NCI-H748 (cell line): ENCODE measurements at regions not wholly inside any gene's neighbourhood (a gene's known extent, or its start where the extent isn't known, plus 50 kb on each side); places are given as distances from the start of the nearest gene placed in this dataset.

Experiments used
- DNase-seq: peaks from one replicate; lab custom pipeline; 2025; ENCODE audit not compliant: unreplicated experiment; lab: John Stamatoyannopoulos, UW

DNA sequence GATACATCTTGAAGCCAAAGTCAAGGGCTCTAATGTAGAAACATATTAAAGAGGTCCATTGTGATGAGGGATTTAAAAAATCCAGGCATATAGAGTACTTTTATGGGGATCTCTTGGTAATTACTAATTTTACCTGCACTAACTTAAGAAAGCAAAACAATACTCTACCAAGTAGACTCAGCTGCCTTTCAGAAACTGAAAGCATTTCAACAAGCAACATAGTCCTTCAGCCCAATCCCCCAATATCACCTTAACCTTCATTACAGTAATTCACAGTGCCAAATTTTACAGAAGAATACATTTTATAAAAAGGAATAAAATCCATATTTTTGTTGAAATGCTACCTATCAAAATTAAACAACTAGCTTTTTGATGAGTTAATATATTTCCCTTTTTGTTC lies 422.9 kb downstream of the DTHD1 start:
- no peak for DNase-seq

DNA sequence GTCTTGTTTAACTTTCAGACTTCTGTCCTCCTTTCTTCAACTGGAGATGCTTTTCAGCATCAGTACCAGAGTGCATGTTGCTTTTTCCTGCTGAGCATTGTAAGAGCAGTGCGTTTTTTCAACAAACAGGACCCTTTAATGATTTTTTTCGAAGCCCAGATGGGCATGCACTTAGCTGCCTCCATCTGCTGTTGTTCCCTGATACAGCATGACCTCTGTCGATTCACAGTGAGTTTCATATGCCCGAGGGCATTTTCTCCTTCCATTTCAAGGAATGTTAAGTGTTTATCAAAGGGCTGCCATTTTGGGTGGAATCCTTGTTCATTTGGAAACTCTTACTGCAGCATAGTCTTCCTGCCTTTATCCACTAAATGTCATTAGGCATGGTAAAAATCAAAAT lies 428.6 kb downstream of the DTHD1 start:
- DNase-seq, result no peak

DNA sequence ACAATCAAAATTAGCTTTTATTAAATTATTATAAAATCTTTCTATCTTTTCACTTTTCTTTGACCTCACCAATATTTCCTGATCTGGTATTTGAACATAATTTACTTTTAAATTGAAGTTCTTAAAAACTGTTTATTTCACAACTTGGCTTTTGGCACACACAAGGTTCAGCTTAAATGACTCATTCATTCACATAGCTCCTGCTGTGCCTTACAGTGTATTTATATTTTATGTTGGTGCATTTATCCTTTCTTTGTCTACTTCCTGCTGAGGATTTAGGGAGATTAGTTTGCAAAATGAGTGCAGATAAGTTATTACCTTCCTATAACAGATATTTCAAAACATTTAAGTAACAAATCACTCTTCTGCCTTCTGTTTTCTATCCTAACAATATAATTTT lies 430.6 kb downstream of the DTHD1 start:
- peak; percentile 9 for DNase-seq

GRCh38 chr4:36716874-36717273 lies 435.5 kb downstream of the DTHD1 start:
- DNase-seq, result no peak

DNA sequence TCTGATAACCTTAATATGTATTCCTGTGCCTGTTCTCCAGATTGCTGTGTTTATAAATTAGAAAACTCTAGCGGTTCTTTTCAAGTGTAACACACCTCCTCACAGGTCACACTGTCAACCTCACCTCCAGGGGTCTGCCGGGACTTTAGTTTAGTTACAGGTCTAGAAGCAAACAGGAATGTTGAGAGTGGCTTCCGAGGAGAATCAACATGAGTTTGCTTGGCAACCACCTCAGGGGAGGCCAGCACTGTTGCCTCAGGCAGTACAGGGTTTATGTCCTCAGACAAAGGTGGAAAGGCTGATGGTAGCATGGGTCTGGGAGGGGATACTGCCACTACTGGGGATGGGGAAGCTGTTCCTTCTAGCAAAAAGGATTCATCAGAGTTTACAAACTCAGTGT lies 438.0 kb downstream of the DTHD1 start:
- DNase-seq, result no peak

DNA sequence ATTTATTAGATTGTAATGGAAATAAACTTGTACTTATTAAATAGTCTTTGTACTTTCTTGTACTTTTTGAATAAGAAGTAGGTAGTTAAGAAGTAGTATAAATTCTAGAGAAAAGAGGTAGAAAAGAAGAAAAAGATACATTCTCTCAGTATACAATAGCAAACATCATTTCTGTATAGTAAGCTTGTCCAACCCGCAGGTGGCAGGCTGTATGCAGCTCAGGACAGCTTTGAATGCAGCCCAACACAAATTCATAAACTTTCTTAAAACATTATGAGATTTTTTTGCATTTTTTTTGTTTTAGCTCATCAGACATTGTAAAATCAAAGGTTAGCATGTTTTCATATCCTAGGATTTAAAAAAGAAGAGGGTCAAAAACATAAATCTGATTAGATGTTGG lies 441.6 kb downstream of the DTHD1 start:
- no peak for DNase-seq

- DNase-seq, result no peak
These were observed 452.9 kb downstream of the DTHD1 start for GRCh38 chr4:36734334-36734733.

- DNase-seq, result no peak
These were observed 456.3 kb downstream of the DTHD1 start for GRCh38 chr4:36737691-36738090.

GRCh38 chr4:36740796-36741310 lies 459.4 kb downstream of the DTHD1 start:
- peak; percentile 6 for DNase-seq

- no peak for DNase-seq
These were observed 466.1 kb downstream of the DTHD1 start for GRCh38 chr4:36747277-36748129.

GRCh38 chr4:36753048-36753447 lies 471.6 kb downstream of the DTHD1 start:
- DNase-seq, result no peak

DNA sequence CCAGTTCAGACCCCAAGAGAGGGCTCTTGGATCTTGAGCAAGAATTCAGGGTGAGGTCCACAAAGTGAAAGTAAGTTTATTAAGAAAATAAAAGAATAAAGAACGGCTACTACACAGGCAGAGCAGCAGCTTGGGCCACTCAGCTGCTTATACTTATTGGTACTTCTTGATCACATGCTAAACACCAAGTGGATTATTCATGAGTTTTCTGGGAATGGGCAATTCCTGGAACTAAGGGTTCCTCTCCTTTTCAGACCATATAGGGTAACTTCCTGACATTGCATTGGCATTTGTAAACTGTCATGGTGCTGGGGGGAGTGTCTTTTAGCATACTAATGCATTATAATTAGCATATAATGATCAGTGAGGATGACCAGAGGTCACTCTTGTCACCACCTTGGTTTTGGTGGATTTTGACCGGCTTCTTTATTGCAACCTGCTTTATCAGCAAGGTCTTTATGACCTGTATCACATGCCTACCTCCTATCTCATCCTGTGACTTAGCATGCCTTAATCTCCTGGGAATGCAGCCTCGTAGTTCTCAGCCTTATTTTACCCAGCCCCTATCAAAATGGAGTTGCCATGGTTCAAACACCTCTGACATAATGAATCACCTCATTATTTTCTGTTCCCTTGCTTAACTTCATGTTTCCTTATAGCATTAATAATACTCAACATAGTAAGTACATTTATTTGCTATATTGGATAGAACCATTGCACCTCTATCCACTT lies 476.3 kb downstream of the DTHD1 start:
- DNase-seq, result no peak

DNA sequence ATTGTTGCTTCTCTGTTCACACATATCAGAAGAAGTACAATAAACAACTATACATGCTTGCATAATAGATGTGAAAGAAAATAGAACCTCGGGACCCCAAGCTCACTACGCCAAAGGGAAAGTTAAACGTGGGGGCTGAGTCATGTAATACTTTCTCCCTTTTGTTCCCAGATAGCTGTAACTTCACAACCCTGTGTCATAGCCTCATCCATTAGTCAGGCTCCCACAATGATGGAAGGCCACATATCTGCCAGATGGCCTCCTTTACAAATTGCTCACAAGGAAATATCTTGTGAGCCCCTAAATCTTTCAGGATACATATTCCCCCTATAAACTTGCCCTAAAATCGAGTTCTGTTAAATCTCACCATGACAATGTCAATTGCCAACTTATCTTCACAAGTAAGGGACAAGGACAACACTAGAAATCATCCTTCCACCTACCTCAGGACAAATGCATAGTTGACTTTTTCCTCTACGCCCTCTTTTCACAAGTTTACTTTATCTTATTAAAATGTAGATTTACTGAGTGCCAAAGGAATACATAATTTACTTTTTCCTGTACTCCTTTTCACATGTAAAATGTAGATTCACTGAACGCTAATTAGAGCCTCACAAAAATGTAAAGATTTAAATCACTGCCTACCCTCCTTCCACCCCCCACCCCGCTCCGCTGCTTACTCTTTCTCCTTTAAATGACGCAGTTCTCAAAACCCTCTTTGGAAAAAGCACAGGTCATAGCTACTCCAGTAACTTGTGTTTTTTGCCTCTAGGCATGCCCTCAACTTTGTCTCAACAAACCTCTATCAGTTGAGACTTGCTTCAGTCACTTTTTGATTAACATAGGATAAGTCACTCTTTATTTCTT lies 477.1 kb downstream of the DTHD1 start:
- no peak for DNase-seq

GRCh38 chr4:36761607-36762006 lies 480.2 kb downstream of the DTHD1 start:
- DNase-seq, result no peak

- DNase-seq, result no peak
These were observed 480.7 kb upstream of the NWD2 start for GRCh38 chr4:36763814-36764213.

DNA sequence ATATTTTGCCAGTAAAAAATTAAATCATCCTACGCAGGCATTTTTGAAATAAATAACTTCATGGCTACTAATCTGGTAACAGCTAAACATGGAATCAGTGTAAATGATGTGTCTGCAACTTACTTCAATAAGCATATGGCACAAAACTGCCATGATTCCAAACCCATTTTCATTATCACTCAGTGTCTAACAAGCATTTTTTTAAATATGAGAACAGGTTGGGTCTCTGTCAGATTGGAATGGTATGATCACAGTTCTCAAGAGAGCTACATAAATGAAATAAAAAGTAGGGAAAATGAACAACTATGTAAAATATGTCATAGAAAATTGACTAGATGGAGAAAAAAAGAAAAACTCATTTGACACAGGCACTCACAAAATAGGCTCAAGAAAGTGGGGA lies 476.9 kb upstream of the NWD2 start:
- no peak for DNase-seq

DNA sequence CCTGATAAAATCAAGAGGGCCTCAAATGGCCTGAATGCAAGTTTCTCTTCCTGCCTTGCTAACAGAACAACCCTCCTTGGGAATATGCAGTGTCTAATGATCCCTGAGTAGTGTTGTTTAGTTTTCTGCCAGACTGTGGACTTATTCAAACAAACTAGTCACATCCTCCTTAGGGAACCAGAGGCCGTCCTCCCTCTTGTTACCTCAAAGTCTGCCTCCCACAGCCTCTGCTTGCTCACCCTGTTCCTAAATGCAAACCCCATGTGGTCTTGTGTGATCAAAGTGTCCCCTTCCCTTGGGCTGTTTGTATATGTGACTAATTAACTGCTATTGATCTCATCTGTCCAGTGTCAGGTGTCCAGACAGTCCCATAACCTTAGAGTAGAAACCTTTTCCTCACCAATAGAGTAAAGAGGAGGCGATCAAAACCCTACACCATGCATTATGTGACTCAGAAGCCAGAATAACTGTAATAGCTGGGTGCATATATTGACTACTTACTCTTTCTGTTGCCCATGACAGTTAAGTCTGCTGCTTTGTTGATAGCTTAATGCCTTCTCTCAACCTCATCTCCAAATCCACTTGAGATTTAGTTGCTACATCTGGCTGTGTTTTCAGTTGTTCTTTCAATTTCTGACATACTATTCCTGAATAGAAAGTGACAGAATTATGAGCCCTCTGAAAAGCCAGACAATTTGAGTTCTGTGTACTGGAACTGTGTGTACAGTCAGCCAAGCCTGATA lies 473.0 kb upstream of the NWD2 start:
- peak; percentile 14 for DNase-seq

- DNase-seq, result no peak
These were observed 472.4 kb upstream of the NWD2 start for GRCh38 chr4:36772154-36772516.

DNA sequence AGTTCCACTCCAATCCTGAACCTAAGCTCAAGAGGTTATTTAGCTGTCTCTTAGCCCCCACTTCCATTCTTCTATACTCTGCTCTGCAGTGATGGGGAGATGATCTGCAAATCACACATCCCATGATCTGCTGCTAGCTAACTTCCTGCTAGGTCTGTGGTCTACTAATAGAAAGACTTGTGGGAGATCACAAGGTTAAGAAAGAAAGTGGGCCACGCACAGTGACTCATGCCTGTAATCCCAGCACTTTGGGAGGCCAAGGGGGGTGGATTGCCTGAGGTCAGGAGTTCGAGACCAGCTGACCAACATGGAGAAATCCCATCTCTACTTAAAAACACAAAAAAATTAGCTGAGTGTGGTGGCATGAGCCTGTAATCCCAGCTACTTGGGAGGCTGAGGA lies 471.1 kb upstream of the NWD2 start:
- no peak for DNase-seq

DNA sequence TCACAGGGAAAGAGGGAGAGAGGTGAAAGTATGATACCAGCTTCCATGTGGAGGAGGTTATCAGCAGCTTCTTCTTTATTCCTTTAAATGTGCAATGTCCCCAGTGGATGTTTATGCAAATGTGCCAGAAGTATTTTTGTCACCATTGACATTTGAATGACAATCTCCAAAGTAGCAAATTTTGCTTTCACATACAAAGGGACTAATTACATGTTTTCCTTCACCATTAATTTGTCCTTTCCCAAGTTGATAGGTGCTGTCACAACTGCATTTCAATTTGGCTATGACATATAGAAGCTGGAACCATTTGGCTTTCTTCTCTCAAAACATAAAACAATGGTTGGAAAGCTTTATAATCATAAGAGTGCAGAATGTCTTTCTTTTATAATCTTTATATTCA lies 469.0 kb upstream of the NWD2 start:
- no peak for DNase-seq

DNA sequence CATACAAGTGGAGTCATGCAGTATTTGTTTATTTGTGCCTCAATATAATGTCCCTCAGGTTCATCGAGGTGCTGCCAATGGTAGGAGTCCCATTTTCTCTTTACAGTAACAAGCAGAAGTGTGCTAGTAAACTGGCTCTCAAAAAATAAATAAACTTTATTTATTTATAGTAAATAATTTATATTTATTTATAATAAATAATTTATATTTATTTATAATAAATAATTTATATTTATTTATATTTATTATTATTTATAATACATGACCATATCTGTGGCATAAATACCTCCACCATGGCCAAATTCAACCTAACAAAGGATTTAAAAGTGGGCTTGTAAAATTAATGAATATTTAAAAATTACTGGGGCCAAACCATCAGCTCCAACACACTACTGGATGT lies 464.9 kb upstream of the NWD2 start:
- no peak for DNase-seq
